Gastrocnemius medialis (tissue), 4 donors: ENCODE measurements at regions not wholly inside any gene's neighbourhood (a gene's known extent, or its start where the extent isn't known, plus 50 kb on each side); places are given as distances from the start of the nearest gene placed in this dataset.

ENCODE experiments used
- POLR2A ChIP-seq, 2 donors: fragments of 450-650 bp; IDR thresholded peaks; one replicate each; pipeline ENCODE4 v1.6.1; 2017; ENCODE audit warnings: antibody characterized with exemption in 2 of 2, mild to moderate bottlenecking in 2 of 2, moderate library complexity in 2 of 2
- TF ChIP-seq, protein P1 (sequence below), 5 experiments: fragments of 450-650 bp in 3 of 5; fragments of 200-600 bp in 2 of 5; sonication (generic) in 2 of 5; IDR thresholded peaks in 4 of 5; conservative IDR thresholded peaks in 1 of 5; 1 replicate in 4 of 5; 2 replicates in 1 of 5; pipeline ENCODE4 v1.5.1; 2016 to 2019; ENCODE audit warnings: antibody characterized with exemption in 5 of 5, mild to moderate bottlenecking in 3 of 5, moderate library complexity in 3 of 5

DNA sequence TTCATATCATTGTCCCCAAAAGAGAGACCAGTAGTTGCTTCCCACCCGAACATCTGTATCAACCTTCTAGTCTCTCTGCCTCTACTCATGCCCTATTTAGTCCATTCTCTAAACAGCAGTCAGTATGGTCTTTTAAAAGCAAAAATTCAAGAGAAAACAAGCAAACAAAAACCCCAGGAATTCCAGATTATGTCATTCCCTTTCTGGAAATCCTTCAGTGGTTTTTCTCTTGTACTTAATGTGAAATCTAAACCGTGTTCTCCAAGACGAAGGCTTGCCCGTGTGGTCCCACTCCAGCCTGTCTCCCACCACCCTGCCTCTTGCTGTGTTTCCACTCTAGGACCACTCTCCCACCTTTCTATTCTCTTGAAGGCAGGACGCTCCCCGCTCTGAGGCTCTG is 90.8 kb downstream of the TMEM30B start:
- no peak for TF ChIP-seq POLR2A (IDR thresholded peaks at IDR 0.05)
- TF ChIP-seq, protein P1, sequence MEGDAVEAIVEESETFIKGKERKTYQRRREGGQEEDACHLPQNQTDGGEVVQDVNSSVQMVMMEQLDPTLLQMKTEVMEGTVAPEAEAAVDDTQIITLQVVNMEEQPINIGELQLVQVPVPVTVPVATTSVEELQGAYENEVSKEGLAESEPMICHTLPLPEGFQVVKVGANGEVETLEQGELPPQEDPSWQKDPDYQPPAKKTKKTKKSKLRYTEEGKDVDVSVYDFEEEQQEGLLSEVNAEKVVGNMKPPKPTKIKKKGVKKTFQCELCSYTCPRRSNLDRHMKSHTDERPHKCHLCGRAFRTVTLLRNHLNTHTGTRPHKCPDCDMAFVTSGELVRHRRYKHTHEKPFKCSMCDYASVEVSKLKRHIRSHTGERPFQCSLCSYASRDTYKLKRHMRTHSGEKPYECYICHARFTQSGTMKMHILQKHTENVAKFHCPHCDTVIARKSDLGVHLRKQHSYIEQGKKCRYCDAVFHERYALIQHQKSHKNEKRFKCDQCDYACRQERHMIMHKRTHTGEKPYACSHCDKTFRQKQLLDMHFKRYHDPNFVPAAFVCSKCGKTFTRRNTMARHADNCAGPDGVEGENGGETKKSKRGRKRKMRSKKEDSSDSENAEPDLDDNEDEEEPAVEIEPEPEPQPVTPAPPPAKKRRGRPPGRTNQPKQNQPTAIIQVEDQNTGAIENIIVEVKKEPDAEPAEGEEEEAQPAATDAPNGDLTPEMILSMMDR (IDR thresholded peaks at IDR 0.05 in 4 of 5, conservative IDR thresholded peaks at IDR 0.05 in 1 of 5) = no peak
